Stimulated activated CD4-positive, alpha-beta T cell treated with anti-CD3 and anti-CD28 coated beads, Interleukin-15, amount 100 ng/mL, for 1 hour (primary cell): ENCODE measurements at regions not wholly inside any gene's neighbourhood (a gene's known extent, or its start where the extent isn't known, plus 50 kb on each side); places are given as distances from the start of the nearest gene placed in this dataset.

Experiments
- DNase-seq, 2 donors: peaks; one replicate each; pipeline ENCODE4 v3.0.0-alpha.2; 2020; ENCODE audit warnings: low read depth in 1 of 2, low spot score in 1 of 2

GRCh38 chr20:43244647-43245046, 54.9 kb upstream of the PTPRT start:
- DNase-seq = no peak

GRCh38 chr20:43243672-43244269, 54.1 kb upstream of the PTPRT start:
- DNase-seq = no peak

GRCh38 chr20:43241057-43241702, 51.5 kb upstream of the PTPRT start:
- DNase-seq = no peak
